Astrocyte (in vitro differentiated cells and primary cell): ENCODE measurements at regions not wholly inside any gene's neighbourhood (a gene's known extent, or its start where the extent isn't known, plus 50 kb on each side); places are given as distances from the start of the nearest gene placed in this dataset.

ENCODE experiments used
- DNase-seq: peaks from one replicate; pipeline ENCODE4 v3.0.0-alpha.2; 2010; ENCODE audit warnings: low read depth
- FAIRE-seq: peaks from 2 replicates; lab custom pipeline; 2011; peaks lifted over from hg19 to GRCh38; lab: Jason Lieb, UNC
- H2AFZ ChIP-seq: 2 replicates; pipeline ENCODE4 v1.6.0; 2012; ENCODE audit warnings: low read depth, low read length, inconsistent platforms
- H3K27ac ChIP-seq: 2 replicates; pipeline ENCODE4 v1.5.1; 2011; ENCODE audit warnings: low read depth, low read length, inconsistent platforms
- H3K27me3 ChIP-seq: 2 replicates; pipeline ENCODE4 v1.6.0; 2011; ENCODE audit warnings: low read length, inconsistent platforms; ENCODE audit not compliant: insufficient read depth
- H3K36me3 ChIP-seq: 2 replicates; pipeline ENCODE4 v1.5.1; 2011; ENCODE audit warnings: low read length, inconsistent platforms; ENCODE audit not compliant: insufficient read depth
- H3K4me1 ChIP-seq: 2 replicates; pipeline ENCODE4 v1.5.1; 2011; ENCODE audit warnings: low read length, inconsistent platforms; ENCODE audit not compliant: insufficient read depth
- H3K4me2 ChIP-seq: 2 replicates; pipeline ENCODE4 v1.6.0; 2012; ENCODE audit warnings: low read length, inconsistent platforms
- H3K4me3 ChIP-seq: 2 replicates; pipeline ENCODE4 v1.5.1; 2011; ENCODE audit warnings: low read depth, mild to moderate bottlenecking, low read length, inconsistent platforms; ENCODE audit not compliant: insufficient read depth
- H3K79me2 ChIP-seq: 2 replicates; pipeline ENCODE4 v1.6.0; 2012; ENCODE audit warnings: mild to moderate bottlenecking, low read length, inconsistent platforms; ENCODE audit not compliant: insufficient read depth
- H3K9ac ChIP-seq: 2 replicates; pipeline ENCODE4 v1.6.0; 2012; ENCODE audit warnings: mild to moderate bottlenecking, low read length, inconsistent platforms
- H3K9me3 ChIP-seq: 2 replicates; pipeline ENCODE4 v1.5.1; 2012; ENCODE audit warnings: low read depth, mild to moderate bottlenecking, low read length, inconsistent platforms; ENCODE audit not compliant: insufficient read depth
- H4K20me1 ChIP-seq: 2 replicates; pipeline ENCODE4 v1.6.0; 2012; ENCODE audit warnings: low read length, inconsistent platforms; ENCODE audit not compliant: insufficient read depth
- H3K27ac Mint-ChIP-seq: one replicate; pipeline ENCODE4 v1.8.0; 2021; ENCODE audit warnings: mild to moderate bottlenecking, mixed read lengths; ENCODE audit not compliant: unreplicated experiment
- H3K27me3 Mint-ChIP-seq: one replicate; pipeline ENCODE4 v1.8.0; 2021; ENCODE audit warnings: low read depth, mixed read lengths; ENCODE audit not compliant: unreplicated experiment
- H3K36me3 Mint-ChIP-seq: one replicate; pipeline ENCODE4 v1.8.0; 2021; ENCODE audit warnings: low read depth, mixed read lengths; ENCODE audit not compliant: unreplicated experiment
- H3K4me1 Mint-ChIP-seq: one replicate; pipeline ENCODE4 v1.8.0; 2021; ENCODE audit warnings: low read depth, mixed read lengths; ENCODE audit not compliant: unreplicated experiment
- H3K4me3 Mint-ChIP-seq: one replicate; pipeline ENCODE4 v1.8.0; 2021; ENCODE audit warnings: mild to moderate bottlenecking, moderate library complexity, mixed read lengths; ENCODE audit not compliant: unreplicated experiment
- H3K9me3 Mint-ChIP-seq: one replicate; pipeline ENCODE4 v1.8.0; 2021; ENCODE audit warnings: mild to moderate bottlenecking, mixed read lengths; ENCODE audit not compliant: unreplicated experiment
- EZH2 ChIP-seq: IDR thresholded peaks from 2 replicates; pipeline ENCODE4 v1.6.1; 2012; ENCODE audit warnings: mild to moderate bottlenecking, low read length, inconsistent platforms; ENCODE audit not compliant: insufficient read depth
- TF ChIP-seq, protein P1 (sequence below): IDR thresholded peaks from 2 replicates; pipeline ENCODE4 v1.5.1; 2011; ENCODE audit warnings: low read depth, mild to moderate bottlenecking, inconsistent platforms, low read length, moderate library complexity; ENCODE audit not compliant: insufficient read depth

DNA sequence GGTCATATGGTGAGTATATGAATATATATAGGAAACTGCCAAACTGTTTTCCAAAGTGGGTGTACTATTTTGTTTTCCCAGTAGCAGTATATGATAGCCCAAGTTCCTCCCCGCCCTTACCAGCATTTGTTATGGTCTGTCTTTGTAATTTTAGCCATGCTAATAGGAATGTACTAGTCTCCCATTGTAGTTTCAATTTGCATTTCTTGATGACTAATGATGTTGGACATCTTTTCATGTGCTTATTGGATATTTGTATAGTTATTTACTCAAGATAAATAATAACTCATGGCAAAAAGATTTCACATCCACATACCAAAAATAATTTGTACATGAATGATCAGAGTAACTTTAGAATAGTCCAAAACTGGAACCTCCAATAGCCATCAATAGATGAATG lies 75.3 kb upstream of the SERP2 start:
- TF ChIP-seq, protein P1, sequence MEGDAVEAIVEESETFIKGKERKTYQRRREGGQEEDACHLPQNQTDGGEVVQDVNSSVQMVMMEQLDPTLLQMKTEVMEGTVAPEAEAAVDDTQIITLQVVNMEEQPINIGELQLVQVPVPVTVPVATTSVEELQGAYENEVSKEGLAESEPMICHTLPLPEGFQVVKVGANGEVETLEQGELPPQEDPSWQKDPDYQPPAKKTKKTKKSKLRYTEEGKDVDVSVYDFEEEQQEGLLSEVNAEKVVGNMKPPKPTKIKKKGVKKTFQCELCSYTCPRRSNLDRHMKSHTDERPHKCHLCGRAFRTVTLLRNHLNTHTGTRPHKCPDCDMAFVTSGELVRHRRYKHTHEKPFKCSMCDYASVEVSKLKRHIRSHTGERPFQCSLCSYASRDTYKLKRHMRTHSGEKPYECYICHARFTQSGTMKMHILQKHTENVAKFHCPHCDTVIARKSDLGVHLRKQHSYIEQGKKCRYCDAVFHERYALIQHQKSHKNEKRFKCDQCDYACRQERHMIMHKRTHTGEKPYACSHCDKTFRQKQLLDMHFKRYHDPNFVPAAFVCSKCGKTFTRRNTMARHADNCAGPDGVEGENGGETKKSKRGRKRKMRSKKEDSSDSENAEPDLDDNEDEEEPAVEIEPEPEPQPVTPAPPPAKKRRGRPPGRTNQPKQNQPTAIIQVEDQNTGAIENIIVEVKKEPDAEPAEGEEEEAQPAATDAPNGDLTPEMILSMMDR, result no peak
- TF ChIP-seq EZH2, result no peak
- Histone ChIP-seq H4K20me1 (no peaks in the 10 kb centered on the region), H3K27me3 (no peaks in the 10 kb centered on the region), H3K9me3 (no peaks in the 10 kb centered on the region), H2AFZ (no peak overlapping the region), H3K4me1 (peaks cover 43% of the 10 kb centered on the region), H3K4me2 (no peak overlapping the region), H3K9ac (no peak overlapping the region), H3K27ac (no peak overlapping the region), H3K79me2 (no peaks in the 10 kb centered on the region), H3K36me3 (no peaks in the 10 kb centered on the region), H3K4me3 (no peak overlapping the region)
- Mint-ChIP-seq H3K4me3 (no peak overlapping the region), H3K36me3 (no peaks in the 10 kb centered on the region), H3K27ac (no peak overlapping the region), H3K9me3 (peaks cover 2% of the 10 kb centered on the region), H3K4me1 (peaks cover 17% of the 10 kb centered on the region), H3K27me3 (peaks cover 9% of the 10 kb centered on the region)
- DNase-seq (peak; percentile 53), FAIRE-seq (no peak)

DNA sequence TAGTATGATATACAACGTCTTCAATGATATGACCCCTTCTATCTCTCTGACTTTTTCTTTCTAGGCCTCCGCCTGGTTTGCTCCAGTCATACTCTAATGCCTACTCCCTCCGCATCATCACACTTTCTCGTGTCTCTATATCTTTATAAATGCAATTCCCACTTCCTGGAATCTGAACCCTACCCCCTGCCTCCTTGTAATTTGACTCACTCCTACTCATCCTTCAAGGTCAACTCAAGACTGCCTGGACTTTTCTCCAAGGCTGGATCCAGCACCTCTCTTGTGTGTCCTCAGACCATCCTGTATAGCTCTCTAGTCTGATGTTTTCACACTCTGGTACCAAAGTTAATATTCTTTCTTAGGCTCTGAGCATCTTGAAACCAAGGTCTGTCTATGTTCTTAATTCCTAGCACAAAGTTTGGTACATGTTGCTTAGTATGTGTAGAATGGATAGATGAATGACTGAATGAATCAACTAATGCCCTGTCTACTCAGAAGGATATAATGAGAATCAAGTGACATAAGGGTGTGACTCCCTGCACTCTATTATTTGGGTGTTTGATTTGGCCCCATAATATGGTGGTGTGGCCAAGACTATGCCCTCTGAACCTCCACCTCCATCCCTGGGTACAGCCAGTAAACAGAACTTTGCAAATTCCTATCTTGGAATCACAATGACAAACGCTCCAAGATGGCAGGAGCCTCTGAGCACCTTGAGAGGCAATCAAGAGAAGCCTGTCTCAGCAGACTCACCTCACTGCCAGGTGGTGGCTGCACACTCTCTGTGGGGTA lies 74.3 kb upstream of the SERP2 start:
- H3K27me3 ChIP-seq, result no peaks in the 10 kb centered on the region
- no peaks in the 10 kb centered on the region for H3K9me3 ChIP-seq
- Mint-ChIP-seq H3K27me3 (peaks cover 9% of the 10 kb centered on the region), H3K27ac (no peak overlapping the region), H3K4me1 (peaks cover 8% of the 10 kb centered on the region), H3K36me3 (no peaks in the 10 kb centered on the region), H3K4me3 (no peak overlapping the region), H3K9me3 (peaks cover 2% of the 10 kb centered on the region)
- DNase-seq (peak; percentile 48), FAIRE-seq (no peak)
- H2AFZ ChIP-seq, result no peak overlapping the region
- H4K20me1 ChIP-seq, result no peaks in the 10 kb centered on the region
- H3K4me3 ChIP-seq, result no peak overlapping the region
- H3K79me2 ChIP-seq, result no peaks in the 10 kb centered on the region
- H3K4me2 ChIP-seq, result peak overlapping the region; percentile 41
- peaks cover 42% of the 10 kb centered on the region for H3K4me1 ChIP-seq
- no peak for TF ChIP-seq EZH2
- no peaks in the 10 kb centered on the region for H3K36me3 ChIP-seq
- no peak overlapping the region for H3K9ac ChIP-seq
- peak overlapping the region; percentile 22 for H3K27ac ChIP-seq

DNA sequence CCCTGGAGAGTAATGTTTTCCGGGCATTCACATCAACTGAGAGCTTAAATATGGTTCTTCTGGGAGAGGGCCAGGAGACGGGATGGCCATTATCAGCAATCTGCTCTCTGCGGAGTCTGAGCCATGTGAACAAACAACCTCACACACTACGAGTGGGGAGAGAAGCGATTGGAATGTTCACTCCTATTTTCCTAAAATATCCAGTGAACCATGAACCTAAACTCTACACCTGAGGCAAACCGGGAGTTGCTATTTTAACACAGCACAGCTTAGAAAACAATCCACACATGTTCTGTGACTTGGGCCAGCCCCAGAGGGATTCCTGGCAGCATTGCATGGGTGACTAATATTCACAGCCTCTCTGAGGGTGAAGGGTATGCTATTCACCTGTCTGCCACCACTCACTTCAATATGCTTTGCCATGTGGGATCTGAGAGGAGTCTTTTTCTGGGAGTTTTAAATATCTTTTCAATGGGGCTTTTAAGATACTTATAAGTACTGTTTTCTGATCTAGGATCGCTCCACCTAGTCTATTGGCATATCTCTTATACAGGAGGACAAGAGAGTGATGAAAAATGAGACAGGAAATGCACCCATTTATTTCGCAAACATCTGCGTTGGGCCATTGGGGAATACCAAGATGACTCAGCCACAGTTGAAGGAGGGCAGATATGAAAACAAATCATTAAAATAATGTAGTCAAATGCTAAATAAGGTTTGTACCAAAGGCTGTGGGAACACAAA lies 72.6 kb upstream of the SERP2 start:
- H3K4me3 Mint-ChIP-seq, result no peak overlapping the region
- no peaks in the 10 kb centered on the region for H3K27me3 ChIP-seq
- peak overlapping the region; percentile 82 for H3K27ac ChIP-seq
- FAIRE-seq (no peak), DNase-seq (peak; percentile 95)
- peak overlapping the region; percentile 7 for H2AFZ ChIP-seq
- H3K9ac ChIP-seq, result peak overlapping the region; percentile 53
- H3K9me3 Mint-ChIP-seq, result no peaks in the 10 kb centered on the region
- TF ChIP-seq, protein P1, result no peak
- TF ChIP-seq EZH2, result no peak
- H3K36me3 Mint-ChIP-seq, result no peaks in the 10 kb centered on the region
- peaks cover 15% of the 10 kb centered on the region for H3K4me1 Mint-ChIP-seq
- no peaks in the 10 kb centered on the region for H3K36me3 ChIP-seq
- H3K4me2 ChIP-seq, result peak overlapping the region; percentile 62
- H3K9me3 ChIP-seq, result no peaks in the 10 kb centered on the region
- H3K79me2 ChIP-seq, result no peaks in the 10 kb centered on the region
- H3K4me1 ChIP-seq, result peaks cover 52% of the 10 kb centered on the region
- no peak overlapping the region for H3K27ac Mint-ChIP-seq
- no peaks in the 10 kb centered on the region for H4K20me1 ChIP-seq
- H3K27me3 Mint-ChIP-seq, result peaks cover 9% of the 10 kb centered on the region
- no peak overlapping the region for H3K4me3 ChIP-seq
